Fibroblast of lung (primary cell): ENCODE measurements at regions not wholly inside any gene's neighbourhood (a gene's known extent, or its start where the extent isn't known, plus 50 kb on each side); places are given as distances from the start of the nearest gene placed in this dataset.

ENCODE experiments used
- EZH2 ChIP-seq: IDR thresholded peaks from 2 replicates; pipeline ENCODE4 v1.5.1; 2012; ENCODE audit warnings: low read length, control low read depth, mild to moderate bottlenecking; ENCODE audit errors: missing control alignments
- TF ChIP-seq, protein P1 (sequence below), 2 donors: IDR thresholded peaks in 1 of 2; conservative IDR thresholded peaks in 1 of 2; 1 replicate in 1 of 2; 2 replicates in 1 of 2; pipeline ENCODE4 v1.5.1; 2011 to 2012; ENCODE audit warnings: low read length in 2 of 2, control low read depth in 1 of 2, inconsistent platforms in 1 of 2, low read depth in 1 of 2, mild to moderate bottlenecking in 1 of 2

DNA sequence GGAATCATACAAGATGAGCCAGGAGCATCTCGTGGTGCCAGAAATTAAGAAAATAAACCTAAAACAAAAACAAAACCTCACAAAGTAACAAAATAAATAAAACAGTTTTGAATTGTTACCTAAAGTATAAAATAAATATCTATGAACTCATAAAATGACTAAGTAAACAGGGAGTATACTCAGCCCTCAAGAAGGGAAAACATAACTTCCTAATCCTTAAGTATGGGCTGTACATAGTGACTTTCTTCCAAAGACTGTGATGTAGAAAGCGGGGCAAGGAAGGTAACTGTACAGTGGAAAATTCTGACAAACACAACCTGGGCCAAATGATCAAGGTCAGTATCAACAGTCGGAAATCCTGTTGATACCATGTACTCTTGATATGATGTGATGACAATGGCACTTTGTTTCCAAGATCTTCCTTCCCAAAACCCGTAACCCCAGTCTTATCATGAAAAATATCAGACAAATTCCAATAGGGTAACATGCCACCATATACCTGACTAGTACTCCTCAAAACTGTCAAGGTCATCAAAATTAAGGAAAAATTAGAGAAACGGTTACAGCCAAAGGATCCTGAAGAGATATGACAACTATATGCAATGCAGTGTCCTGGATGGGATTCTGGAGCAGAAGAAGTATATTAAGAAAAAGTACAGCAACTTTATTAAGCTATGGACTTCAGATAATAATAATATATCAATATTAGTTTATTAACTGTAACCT lies 76.0 kb upstream of the XIRP2 start:
- TF ChIP-seq, protein P1, sequence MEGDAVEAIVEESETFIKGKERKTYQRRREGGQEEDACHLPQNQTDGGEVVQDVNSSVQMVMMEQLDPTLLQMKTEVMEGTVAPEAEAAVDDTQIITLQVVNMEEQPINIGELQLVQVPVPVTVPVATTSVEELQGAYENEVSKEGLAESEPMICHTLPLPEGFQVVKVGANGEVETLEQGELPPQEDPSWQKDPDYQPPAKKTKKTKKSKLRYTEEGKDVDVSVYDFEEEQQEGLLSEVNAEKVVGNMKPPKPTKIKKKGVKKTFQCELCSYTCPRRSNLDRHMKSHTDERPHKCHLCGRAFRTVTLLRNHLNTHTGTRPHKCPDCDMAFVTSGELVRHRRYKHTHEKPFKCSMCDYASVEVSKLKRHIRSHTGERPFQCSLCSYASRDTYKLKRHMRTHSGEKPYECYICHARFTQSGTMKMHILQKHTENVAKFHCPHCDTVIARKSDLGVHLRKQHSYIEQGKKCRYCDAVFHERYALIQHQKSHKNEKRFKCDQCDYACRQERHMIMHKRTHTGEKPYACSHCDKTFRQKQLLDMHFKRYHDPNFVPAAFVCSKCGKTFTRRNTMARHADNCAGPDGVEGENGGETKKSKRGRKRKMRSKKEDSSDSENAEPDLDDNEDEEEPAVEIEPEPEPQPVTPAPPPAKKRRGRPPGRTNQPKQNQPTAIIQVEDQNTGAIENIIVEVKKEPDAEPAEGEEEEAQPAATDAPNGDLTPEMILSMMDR (conservative IDR thresholded peaks at IDR 0.05 in 1 of 2, IDR thresholded peaks at IDR 0.05 in 1 of 2; ENCODE audit: low read depth in 1 of 2, low read length in 2 of 2) = no peak
- TF ChIP-seq EZH2 = no peak
